H9 (cell line): ENCODE measurements at regions not wholly inside any gene's neighbourhood (a gene's known extent, or its start where the extent isn't known, plus 50 kb on each side); places are given as distances from the start of the nearest gene placed in this dataset.
A peak's percentile ranks its signal among the peaks of the same experiment; 100 is the strongest.

Experiments
- DNase-seq: peaks from one replicate; pipeline ENCODE4 v3.0.0-alpha.2; 2017
- H2AFZ ChIP-seq: one replicate; pipeline ENCODE4 v1.6.1; 2013; ENCODE audit warnings: mild to moderate bottlenecking, low read length, control low read depth, moderate library complexity
- H2AK5ac ChIP-seq: 2 replicates; pipeline ENCODE4 v1.6.1; 2013; ENCODE audit warnings: low read length, control low read depth, mixed read lengths; ENCODE audit not compliant: insufficient read length
- H2BK120ac ChIP-seq: one replicate; pipeline ENCODE4 v1.6.1; 2013; ENCODE audit warnings: low read depth, mild to moderate bottlenecking, low read length, control low read depth, inconsistent platforms; ENCODE audit not compliant: poor library complexity, severe bottlenecking
- H2BK12ac ChIP-seq: 2 replicates; pipeline ENCODE4 v1.6.1; 2013; ENCODE audit warnings: low read length, control low read depth, mixed read lengths, low read depth; ENCODE audit not compliant: insufficient read length
- H2BK15ac ChIP-seq: 2 replicates; pipeline ENCODE4 v1.6.1; 2013; ENCODE audit warnings: low read depth, low read length, control low read depth
- H2BK20ac ChIP-seq: one replicate; pipeline ENCODE4 v1.6.1; 2013; ENCODE audit warnings: low read depth, mild to moderate bottlenecking, low read length, control low read depth, inconsistent platforms; ENCODE audit not compliant: poor library complexity, severe bottlenecking
- H2BK5ac ChIP-seq: 2 replicates; pipeline ENCODE4 v1.6.1; 2013; ENCODE audit warnings: low read length, control low read depth, mixed read lengths; ENCODE audit not compliant: insufficient read length
- H3K14ac ChIP-seq: 2 replicates; pipeline ENCODE4 v1.6.1; 2013; ENCODE audit warnings: low read length, control low read depth; ENCODE audit not compliant: insufficient read depth
- H3K18ac ChIP-seq: 2 replicates; pipeline ENCODE4 v1.6.1; 2013; ENCODE audit warnings: low read depth, mild to moderate bottlenecking, mixed read lengths, low read length, control low read depth; ENCODE audit not compliant: insufficient read length
- H3K23ac ChIP-seq: 2 replicates; pipeline ENCODE4 v1.6.1; 2013; ENCODE audit warnings: low read length, control low read depth, mixed read lengths, low read depth; ENCODE audit not compliant: insufficient read length
- H3K23me2 ChIP-seq: 2 replicates; pipeline ENCODE4 v1.6.1; 2013; ENCODE audit warnings: low read depth, mild to moderate bottlenecking, mixed read lengths, low read length, control low read depth; ENCODE audit not compliant: insufficient read length, poor library complexity, severe bottlenecking
- H3K27ac ChIP-seq: 2 replicates; pipeline ENCODE4 v1.5.1; 2013; ENCODE audit warnings: low read length, control low read depth, mixed read lengths, low read depth; ENCODE audit not compliant: insufficient read length
- H3K27me3 ChIP-seq: 2 replicates; pipeline ENCODE4 v1.6.1; 2013; ENCODE audit warnings: low read length, control low read depth, inconsistent platforms; ENCODE audit not compliant: insufficient read depth
- H3K4ac ChIP-seq: 2 replicates; pipeline ENCODE4 v1.6.1; 2013; ENCODE audit warnings: low read depth, mild to moderate bottlenecking, control low read depth, inconsistent platforms, low read length, moderate library complexity
- H3K4me1 ChIP-seq: 2 replicates; pipeline ENCODE4 v1.6.1; 2013; ENCODE audit warnings: low read length, control low read depth, inconsistent platforms; ENCODE audit not compliant: insufficient read depth
- H3K4me2 ChIP-seq: 2 replicates; pipeline ENCODE4 v1.6.1; 2013; ENCODE audit warnings: low read length, control low read depth, mixed read lengths; ENCODE audit not compliant: insufficient read length, insufficient read depth
- H3K56ac ChIP-seq: 2 replicates; pipeline ENCODE4 v1.6.1; 2013; ENCODE audit warnings: low read depth, mild to moderate bottlenecking, mixed read lengths, low read length, control low read depth; ENCODE audit not compliant: insufficient read length
- H3K79me1 ChIP-seq: 2 replicates; pipeline ENCODE4 v1.6.1; 2013; ENCODE audit warnings: low read depth, mild to moderate bottlenecking, moderate library complexity, low read length, control low read depth, inconsistent platforms; ENCODE audit not compliant: insufficient read depth, poor library complexity, severe bottlenecking
- H3K79me2 ChIP-seq: 2 replicates; pipeline ENCODE4 v1.6.1; 2013; ENCODE audit warnings: low read length, control low read depth, inconsistent platforms; ENCODE audit not compliant: insufficient read depth
- H3K9ac ChIP-seq: 2 replicates; pipeline ENCODE4 v1.6.1; 2013; ENCODE audit warnings: low read length, control low read depth, mixed read lengths; ENCODE audit not compliant: insufficient read length; ENCODE audit errors: extremely low read depth
- H3K9me3 ChIP-seq: one replicate; pipeline ENCODE4 v1.6.1; 2013; ENCODE audit warnings: low read depth, low read length, inconsistent platforms; ENCODE audit not compliant: control insufficient read depth
- H3T11ph ChIP-seq: one replicate; pipeline ENCODE4 v1.6.1; 2013; ENCODE audit warnings: mild to moderate bottlenecking, low read length, control low read depth, inconsistent platforms
- H4K20me1 ChIP-seq: one replicate; pipeline ENCODE4 v1.6.1; 2013; ENCODE audit not compliant: control insufficient read depth, insufficient read length, insufficient read depth
- H4K5ac ChIP-seq: 2 replicates; pipeline ENCODE4 v1.6.1; 2013; ENCODE audit warnings: low read depth, mild to moderate bottlenecking, mixed read lengths, low read length, control low read depth; ENCODE audit not compliant: insufficient read length
- H4K8ac ChIP-seq: replicated peaks from 2 replicates; pipeline ENCODE4 v1.6.1; 2013; ENCODE audit warnings: low read length, control low read depth, mixed read lengths, low read depth; ENCODE audit not compliant: insufficient read length
- H4K91ac ChIP-seq: 2 replicates; pipeline ENCODE4 v1.6.1; 2013; ENCODE audit warnings: low read depth, mild to moderate bottlenecking, moderate library complexity, mixed read lengths, low read length, control low read depth; ENCODE audit not compliant: insufficient read length
- H3K27ac Mint-ChIP-seq, 3 experiments: 2 replicates in 2 of 3; 3 replicates in 1 of 3; pipeline ENCODE4 v1.8.0; 2020 to 2021; ENCODE audit warnings: mixed read lengths in 3 of 3, mild to moderate bottlenecking in 1 of 3, moderate library complexity in 1 of 3
- H3K27me3 Mint-ChIP-seq: 2 replicates; pipeline ENCODE4 v1.8.0; 2021; ENCODE audit warnings: low read depth, mild to moderate bottlenecking, moderate library complexity, mixed read lengths
- H3K36me3 Mint-ChIP-seq, 3 experiments: 2 replicates in 2 of 3; 3 replicates in 1 of 3; pipeline ENCODE4 v1.8.0; 2020 to 2021; ENCODE audit warnings: low read depth in 3 of 3, mixed read lengths in 3 of 3; ENCODE audit not compliant: insufficient read depth in 1 of 3
- H3K4me1 Mint-ChIP-seq, 2 experiments: 2 replicates each; pipeline ENCODE4 v1.8.0; 2020; ENCODE audit warnings: mixed read lengths in 2 of 2
- H3K4me3 Mint-ChIP-seq, 2 experiments: 2 replicates in 1 of 2; 3 replicates in 1 of 2; pipeline ENCODE4 v1.8.0; 2020 to 2021; ENCODE audit warnings: mild to moderate bottlenecking in 2 of 2, mixed read lengths in 2 of 2, moderate library complexity in 1 of 2
- H3K9me3 Mint-ChIP-seq, 2 experiments: 2 replicates in 1 of 2; 3 replicates in 1 of 2; pipeline ENCODE4 v1.8.0; 2020; ENCODE audit warnings: mild to moderate bottlenecking in 2 of 2, mixed read lengths in 2 of 2, moderate library complexity in 1 of 2
- CTCF ChIP-seq: fragments of 200-600 bp; sonication (generic); conservative IDR thresholded peaks from 3 replicates; pipeline ENCODE4 v1.8.0; 2021; ENCODE audit warnings: antibody characterized with exemption, mild to moderate bottlenecking
- WGBS: extraction: QIAGEN DNeasy Blood & Tissue Kit; methylation state at CpG from one replicate; pipeline ENCODE4 v1.1.7; 2013; ENCODE audit warnings: missing lambda C conversion rate, low lambda C conversion rate, mixed read lengths; ENCODE audit not compliant: insufficient read length; ENCODE audit errors: extremely low coverage; 5-methylcytosine and 5-hydroxymethylcytosine counted together

- no peak for TF ChIP-seq CTCF
- Histone ChIP-seq H2BK5ac (no peak overlapping the region), H4K91ac (no peak overlapping the region), H3K4me1 (0 out of 2 replicates have a peak, but pooled peaks cover 3% of the 10 kb centered on the region), H2BK15ac (no peak overlapping the region), H3K27me3 (no peaks in the 10 kb centered on the region), H3K9me3 (no peaks in the 10 kb centered on the region), H2BK120ac (no peak overlapping the region), H3K4ac (no peak overlapping the region), H3K56ac (no peak overlapping the region), H3K14ac (no peak overlapping the region), H3K4me2 (no peak overlapping the region), H3K27ac (no peak overlapping the region), H4K8ac (no peak overlapping the region), H3K23ac (no peak overlapping the region), H4K5ac (no peak overlapping the region), H3K23me2 (no peaks in the 10 kb centered on the region), H2BK20ac (no peak overlapping the region), H3K18ac (no peak overlapping the region), H3K79me2 (no peaks in the 10 kb centered on the region), H2AFZ (no peak overlapping the region), H3T11ph (no peak overlapping the region), H2AK5ac (no peak overlapping the region), H3K79me1 (no peaks in the 10 kb centered on the region), H4K20me1 (no peaks in the 10 kb centered on the region), H3K9ac (no peak overlapping the region), H2BK12ac (no peak overlapping the region)
- Mint-ChIP-seq H3K27me3 (peaks cover 5% of the 10 kb centered on the region), H3K27ac (peak overlapping the region in 1 of 3 experiments; percentile 76; a peak in 1 of 7 replicates), H3K4me1 (peaks cover 19 to 36% of the 10 kb centered on the region in 2 experiments), H3K36me3 (peaks cover 0 to 17% (median 2%) of the 10 kb centered on the region in 3 experiments; a peak in 3 of 7 replicates), H3K9me3 (peaks cover 0 to 5% of the 10 kb centered on the region in 2 experiments; a peak in 3 of 5 replicates), H3K4me3 (no peak overlapping the region; a peak in 1 of 5 replicates)
- WGBS = no CpG with 5 or more reads among the region's 8 CpGs
- DNase-seq = no peak
These were observed 391.8 kb upstream of the SULF2 start for GRCh38 chr20:48177058-48177457.
